IPS DF 6.9 (cell line): ENCODE measurements at regions not wholly inside any gene's neighbourhood (a gene's known extent, or its start where the extent isn't known, plus 50 kb on each side); places are given as distances from the start of the nearest gene placed in this dataset.
"Not testable (repeated sequence)": the region's sequence is repeated elsewhere in the genome, so short reads cannot be mapped to it uniquely, and the experiment has no call there.

Source experiments
- DNase-seq: peaks from one replicate; pipeline ENCODE4 v3.0.0-alpha.2; 2013; ENCODE audit warnings: low read depth, low spot score
- H3K27ac ChIP-seq: one replicate; pipeline ENCODE4 v1.5.1; 2013; ENCODE audit warnings: low read length, control low read depth
- H3K27me3 ChIP-seq: 2 replicates; pipeline ENCODE4 v1.6.1; 2013; ENCODE audit warnings: mild to moderate bottlenecking, low read length; ENCODE audit not compliant: control insufficient read depth, insufficient read depth
- H3K36me3 ChIP-seq: 2 replicates; pipeline ENCODE4 v1.6.1; 2013; ENCODE audit warnings: low read length; ENCODE audit not compliant: control insufficient read depth, insufficient read depth
- H3K4me1 ChIP-seq: 2 replicates; pipeline ENCODE4 v1.6.1; 2013; ENCODE audit warnings: low read length; ENCODE audit not compliant: control insufficient read depth, insufficient read depth
- H3K4me3 ChIP-seq: 2 replicates; pipeline ENCODE4 v1.5.1; 2013; ENCODE audit warnings: mild to moderate bottlenecking, low read length
- H3K9me3 ChIP-seq: 2 replicates; pipeline ENCODE4 v1.6.1; 2013; ENCODE audit warnings: low read length, inconsistent platforms; ENCODE audit not compliant: control insufficient read depth, insufficient read depth
- WGBS: extraction: QIAGEN DNeasy Blood & Tissue Kit; methylation state at CpG from one replicate; pipeline ENCODE4 v1.1.7; 2013; ENCODE audit warnings: mixed read lengths, missing lambda C conversion rate; ENCODE audit not compliant: insufficient read length, insufficient coverage; 5-methylcytosine and 5-hydroxymethylcytosine counted together

DNA sequence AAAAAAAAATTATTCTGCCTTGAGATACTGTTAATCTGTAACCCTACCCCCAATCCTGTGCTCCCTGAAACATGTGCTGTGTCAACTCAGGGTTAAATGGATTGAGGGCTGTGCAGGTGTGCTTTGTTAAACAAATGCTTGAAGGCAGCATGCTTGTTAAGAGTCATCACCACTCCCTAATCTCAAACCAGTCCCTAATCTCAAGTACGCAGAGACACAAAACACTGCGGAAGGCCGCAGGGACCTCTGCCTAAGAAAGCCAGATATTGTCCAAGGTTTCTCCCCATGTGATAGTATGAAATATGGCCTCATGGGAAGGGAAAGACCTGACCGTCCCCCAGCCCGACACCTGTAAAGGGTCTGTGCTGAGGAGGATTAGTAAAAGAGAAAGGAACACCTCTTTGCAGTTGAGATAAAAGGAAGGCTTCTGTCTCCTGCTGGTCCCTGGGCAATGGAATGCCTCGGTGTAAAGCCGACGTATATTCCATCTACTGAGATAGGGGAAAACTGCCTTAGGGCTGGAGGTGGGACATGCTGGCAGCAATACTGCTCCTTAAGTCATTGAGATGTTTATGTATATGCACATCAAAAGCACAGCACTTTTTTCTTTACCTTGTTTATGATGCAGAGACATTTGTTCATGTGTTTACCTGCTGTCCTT lies 402.6 kb downstream of the TBC1D32 start:
- H3K27me3 ChIP-seq, H3K9me3 ChIP-seq, DNase-seq, H3K36me3 ChIP-seq, H3K4me1 ChIP-seq, H3K27ac ChIP-seq, H3K4me3 ChIP-seq: not testable (repeated sequence)
- WGBS: no CpG with 5 or more reads among the region's 8 CpGs

DNA sequence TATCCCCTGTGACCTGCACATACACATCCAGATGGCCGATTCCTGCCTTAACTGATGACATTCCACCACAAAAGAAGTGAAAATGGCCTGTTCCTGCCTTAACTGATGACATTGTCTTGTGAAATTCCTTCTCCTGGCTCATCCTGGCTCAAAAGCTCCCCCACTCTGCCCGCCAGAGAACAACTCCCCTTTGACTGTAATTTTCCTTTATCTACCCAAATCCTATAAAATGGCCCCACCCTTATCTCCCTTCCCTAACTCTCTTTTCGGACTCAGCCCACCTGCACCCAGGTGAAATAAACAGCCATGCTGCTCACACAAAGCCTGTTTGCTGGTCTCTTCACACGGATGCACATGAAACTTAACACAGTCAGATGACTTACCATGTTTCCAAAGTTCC lies 403.8 kb downstream of the TBC1D32 start:
- H3K36me3 ChIP-seq, H3K27me3 ChIP-seq, H3K27ac ChIP-seq, H3K9me3 ChIP-seq, H3K4me1 ChIP-seq, H3K4me3 ChIP-seq, DNase-seq: not testable (repeated sequence)
- WGBS: no CpG with 5 or more reads among the region's 4 CpGs

DNA sequence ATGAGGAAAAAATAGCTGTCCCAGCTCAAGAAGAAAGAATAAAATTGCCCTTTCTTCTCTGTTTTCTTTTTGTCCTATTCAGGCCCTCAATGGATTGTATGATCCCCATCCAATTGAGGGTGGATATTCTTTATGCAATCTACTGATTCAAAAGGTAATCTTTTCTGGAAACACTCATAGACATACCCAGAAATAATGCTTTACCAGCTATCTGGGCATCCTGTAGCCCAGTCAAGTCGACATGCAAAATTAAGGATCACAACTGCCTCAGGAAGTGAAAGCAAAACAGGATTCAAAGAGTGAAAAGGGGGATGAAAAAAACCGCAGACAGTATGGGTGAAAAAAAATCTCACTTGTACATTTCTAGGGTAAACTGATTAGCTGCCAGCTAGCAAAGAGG lies 410.1 kb downstream of the TBC1D32 start:
- Histone ChIP-seq H3K4me1 (no peaks in the 10 kb centered on the region; the same call in 1 of the 2 replicates), H3K27me3 (no peaks in the 10 kb centered on the region), H3K27ac (no peak overlapping the region), H3K36me3 (no peaks in the 10 kb centered on the region), H3K9me3 (no peaks in the 10 kb centered on the region), H3K4me3 (no peak overlapping the region)
- WGBS: no CpG with 5 or more reads among the region's 2 CpGs
- DNase-seq: no peak

DNA sequence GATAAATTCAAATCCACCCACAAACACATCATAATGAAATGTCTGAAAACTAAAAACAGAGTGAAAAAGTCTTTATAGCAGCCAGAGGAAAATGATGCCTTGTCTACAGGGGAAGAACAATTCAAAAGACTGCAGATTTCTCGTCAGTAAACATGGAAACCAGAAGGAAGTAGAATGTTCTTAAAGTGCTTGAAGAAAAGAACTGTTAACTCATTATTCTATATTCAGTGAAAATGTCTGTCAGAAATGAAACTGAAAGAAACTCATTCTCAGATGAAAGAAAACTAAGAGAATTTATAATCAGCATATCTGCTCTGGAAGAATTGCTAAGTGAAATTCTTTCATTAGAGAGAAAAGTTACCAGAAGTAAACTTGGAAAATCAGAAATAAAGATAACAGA lies 416.1 kb downstream of the TBC1D32 start:
- Histone ChIP-seq H3K9me3 (no peaks in the 10 kb centered on the region), H3K4me1 (no peaks in the 10 kb centered on the region; the same call in 1 of the 2 replicates), H3K27me3 (no peaks in the 10 kb centered on the region), H3K27ac (no peak overlapping the region), H3K4me3 (no peak overlapping the region), H3K36me3 (no peaks in the 10 kb centered on the region)
- no CpG with 5 or more reads among the region's 1 CpG for WGBS
- no peak for DNase-seq

DNA sequence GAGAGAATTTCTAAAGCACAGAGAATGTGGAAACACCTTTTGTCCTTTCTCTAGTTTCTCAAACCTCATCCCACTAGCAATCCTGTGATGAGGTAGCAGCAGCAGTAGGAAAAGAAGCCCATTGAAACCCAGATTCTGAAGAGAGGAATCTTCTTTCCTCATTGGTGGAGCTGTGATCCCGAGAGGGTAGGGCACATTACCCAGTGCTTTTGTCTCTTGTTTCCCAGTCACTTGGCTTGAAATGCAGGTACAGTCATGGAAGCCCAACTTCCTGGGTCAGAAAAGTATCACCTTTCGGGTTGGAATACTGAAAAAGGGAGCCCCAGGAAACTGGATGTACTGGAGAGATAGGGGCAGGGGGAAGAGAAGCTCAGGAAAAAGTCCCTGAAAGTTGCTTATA lies 417.4 kb downstream of the TBC1D32 start:
- no CpG with 5 or more reads among the region's 2 CpGs for WGBS
- Histone ChIP-seq H3K4me1 (no peaks in the 10 kb centered on the region), H3K27me3 (no peaks in the 10 kb centered on the region), H3K4me3 (no peak overlapping the region), H3K9me3 (no peaks in the 10 kb centered on the region), H3K36me3 (no peaks in the 10 kb centered on the region), H3K27ac (no peak overlapping the region)
- no peak for DNase-seq

DNA sequence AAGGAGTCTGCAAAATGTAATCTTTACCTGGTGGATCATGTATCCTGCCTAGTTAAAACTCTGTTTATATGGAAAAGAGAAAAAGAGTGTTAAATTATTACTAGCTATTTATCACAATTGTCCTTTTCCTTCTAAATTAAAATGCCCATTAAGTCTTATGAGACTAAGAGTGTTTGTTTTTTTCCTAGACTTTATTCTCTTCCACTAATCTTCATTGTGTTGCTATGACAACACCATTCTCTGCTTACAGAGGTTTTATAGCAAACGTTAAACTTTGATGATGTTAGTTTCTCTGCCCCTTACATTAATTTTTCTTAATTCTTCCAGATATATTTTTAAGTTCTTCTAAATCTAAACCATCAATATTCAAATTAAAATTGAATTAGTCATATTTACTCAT lies 420.8 kb downstream of the TBC1D32 start:
- DNase-seq: no peak
- no CpG with 5 or more reads among the region's 1 CpG for WGBS
- H3K4me1 ChIP-seq: no peaks in the 10 kb centered on the region
- H3K36me3 ChIP-seq: no peaks in the 10 kb centered on the region
- H3K27ac ChIP-seq: no peak overlapping the region
- no peaks in the 10 kb centered on the region for H3K9me3 ChIP-seq
- no peaks in the 10 kb centered on the region for H3K27me3 ChIP-seq
- H3K4me3 ChIP-seq: no peak overlapping the region

DNA sequence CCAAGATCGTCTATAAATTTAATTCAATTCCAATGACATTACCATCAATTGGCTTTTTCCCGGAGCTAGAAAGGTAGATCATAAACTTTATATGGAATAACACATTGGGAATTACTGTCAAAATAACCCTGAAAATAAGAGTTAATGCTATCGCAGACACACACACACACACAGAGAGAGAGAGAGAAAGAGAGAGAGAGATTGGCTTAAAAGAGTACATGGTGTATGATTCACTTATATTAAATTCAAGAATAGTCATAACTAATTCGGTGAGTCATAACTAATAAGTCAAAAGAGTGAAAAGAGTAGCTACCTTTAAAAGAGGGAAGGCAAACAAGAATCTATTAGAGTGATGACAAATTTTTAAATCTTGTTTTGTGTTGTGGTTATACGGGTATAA lies 425.5 kb downstream of the TBC1D32 start:
- no peak for DNase-seq
- Histone ChIP-seq H3K27ac (no peak overlapping the region), H3K4me1 (no peaks in the 10 kb centered on the region), H3K36me3 (no peaks in the 10 kb centered on the region), H3K27me3 (no peaks in the 10 kb centered on the region), H3K9me3 (no peaks in the 10 kb centered on the region), H3K4me3 (no peak overlapping the region)
- WGBS: 100% methylated on average over 1 of the region's 5 CpGs

DNA sequence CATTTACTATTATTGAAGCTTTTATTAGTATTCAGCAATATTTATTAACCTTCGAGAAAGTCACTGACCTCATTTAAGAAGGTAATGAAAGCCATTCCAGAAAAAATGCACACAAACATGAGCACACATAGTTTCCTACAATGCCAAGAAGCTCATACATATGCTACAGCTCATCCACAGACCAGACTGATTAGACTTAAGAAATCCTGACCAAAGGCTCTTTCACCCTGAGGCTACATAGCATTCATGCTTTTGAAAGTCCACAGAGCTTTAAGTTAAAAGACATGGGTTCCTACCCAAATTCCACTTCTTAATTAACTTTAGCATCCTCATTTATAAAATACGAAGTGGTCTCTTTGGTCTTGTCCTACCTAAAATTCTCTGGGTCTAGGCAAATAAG lies 430.4 kb downstream of the TBC1D32 start:
- no peaks in the 10 kb centered on the region for H3K27me3 ChIP-seq
- no peak for DNase-seq
- WGBS: no CpG with 5 or more reads among the region's 2 CpGs
- H3K4me3 ChIP-seq: no peak overlapping the region
- no peak overlapping the region for H3K27ac ChIP-seq
- H3K9me3 ChIP-seq: no peaks in the 10 kb centered on the region
- H3K4me1 ChIP-seq: no peaks in the 10 kb centered on the region
- H3K36me3 ChIP-seq: no peaks in the 10 kb centered on the region

DNA sequence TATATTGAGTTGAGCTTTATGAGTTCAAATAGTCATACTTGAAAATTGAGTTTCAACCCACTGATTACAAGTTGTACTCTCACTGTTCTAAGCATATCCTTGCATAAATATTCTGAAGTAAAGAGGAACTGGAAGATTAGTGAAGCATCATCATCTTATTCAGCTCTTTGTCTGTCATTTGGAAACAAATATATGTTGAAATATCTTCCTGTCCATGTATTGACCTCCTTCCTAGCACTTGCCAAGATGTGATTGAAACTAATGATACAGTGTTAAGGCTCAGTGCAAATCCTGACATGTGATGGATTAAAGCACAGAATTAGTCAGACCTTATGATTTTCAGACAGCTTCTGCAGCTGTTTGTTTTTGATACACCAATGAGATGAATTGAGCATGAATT lies 434.3 kb downstream of the TBC1D32 start:
- H3K27ac ChIP-seq: no peak overlapping the region
- no peak for DNase-seq
- no peaks in the 10 kb centered on the region for H3K4me1 ChIP-seq
- no peak overlapping the region for H3K4me3 ChIP-seq
- no peaks in the 10 kb centered on the region for H3K36me3 ChIP-seq
- no peaks in the 10 kb centered on the region for H3K9me3 ChIP-seq
- no peaks in the 10 kb centered on the region for H3K27me3 ChIP-seq

DNA sequence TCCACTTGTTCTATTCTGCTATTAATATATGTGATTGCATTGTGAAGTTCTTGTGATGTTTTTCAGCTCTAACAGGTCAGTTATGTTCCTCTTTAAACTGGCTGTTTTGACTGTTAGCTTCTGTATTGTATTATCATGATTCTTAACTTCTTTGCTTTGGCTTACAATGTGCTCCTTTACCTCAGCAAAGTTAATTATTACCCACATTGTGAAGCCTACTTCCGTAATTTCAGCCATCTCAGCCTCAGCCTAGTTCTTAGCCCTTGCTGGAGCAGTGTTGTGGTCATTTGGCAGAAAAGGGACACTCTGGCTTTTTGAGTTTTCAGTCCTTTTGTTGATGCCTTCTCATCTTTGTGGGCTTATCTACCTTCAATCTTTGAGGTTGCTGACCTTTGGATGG lies 440.2 kb downstream of the TBC1D32 start:
- DNase-seq: no peak
- no peak overlapping the region for H3K27ac ChIP-seq
- no peaks in the 10 kb centered on the region for H3K36me3 ChIP-seq
- H3K4me1 ChIP-seq: no peaks in the 10 kb centered on the region
- no peaks in the 10 kb centered on the region for H3K27me3 ChIP-seq
- no peaks in the 10 kb centered on the region for H3K9me3 ChIP-seq
- no CpG with 5 or more reads among the region's 1 CpG for WGBS
- no peak overlapping the region for H3K4me3 ChIP-seq

DNA sequence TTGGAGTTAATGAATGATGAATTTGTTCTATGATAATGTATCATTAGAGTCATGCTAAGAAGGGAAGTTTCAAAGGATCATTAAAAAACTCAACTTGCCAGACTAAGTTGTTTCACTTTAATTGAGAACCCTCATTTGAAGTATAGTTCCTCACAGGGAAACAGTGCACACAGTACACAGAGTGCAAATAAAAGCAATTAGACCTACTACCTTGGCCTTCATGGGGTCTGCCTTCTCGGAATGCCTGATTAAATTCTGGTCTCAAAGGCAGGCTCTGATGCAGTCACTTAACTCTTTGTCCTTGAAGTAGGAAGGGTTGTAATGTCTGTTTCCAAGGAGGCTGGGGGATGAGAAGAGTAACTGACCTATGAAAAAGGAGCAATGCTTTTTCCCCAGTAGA lies 457.3 kb downstream of the TBC1D32 start:
- Histone ChIP-seq H3K9me3 (no peaks in the 10 kb centered on the region), H3K4me1 (no peaks in the 10 kb centered on the region), H3K4me3 (no peak overlapping the region), H3K27me3 (no peaks in the 10 kb centered on the region), H3K36me3 (no peaks in the 10 kb centered on the region), H3K27ac (no peak overlapping the region)
- no CpG with 5 or more reads among the region's 1 CpG for WGBS
- no peak for DNase-seq
